Type B pancreatic cell (in vitro differentiated cells): ENCODE measurements at regions not wholly inside any gene's neighbourhood (a gene's known extent, or its start where the extent isn't known, plus 50 kb on each side); places are given as distances from the start of the nearest gene placed in this dataset.
"Not testable (repeated sequence)": the region's sequence is repeated elsewhere in the genome, so short reads cannot be mapped to it uniquely, and the experiment has no call there.

ENCODE experiments used
- DNase-seq: peaks from one replicate; pipeline ENCODE4 v3.0.0; 2021; ENCODE audit warnings: mixed read lengths; ENCODE audit not compliant: unreplicated experiment; ENCODE audit errors: extremely low spot score
- H3K27ac Mint-ChIP-seq: 2 replicates; pipeline ENCODE4 v1.8.0; 2021; ENCODE audit warnings: mild to moderate bottlenecking, mixed read lengths
- H3K27me3 Mint-ChIP-seq: 2 replicates; pipeline ENCODE4 v1.8.0; 2021; ENCODE audit warnings: mixed read lengths
- H3K36me3 Mint-ChIP-seq: 2 replicates; pipeline ENCODE4 v1.8.0; 2021; ENCODE audit warnings: mixed read lengths
- H3K4me1 Mint-ChIP-seq: one replicate; pipeline ENCODE4 v1.8.0; 2021; ENCODE audit warnings: mixed read lengths; ENCODE audit not compliant: unreplicated experiment
- H3K4me3 Mint-ChIP-seq: 2 replicates; pipeline ENCODE4 v1.8.0; 2021; ENCODE audit warnings: mild to moderate bottlenecking, mixed read lengths
- H3K9me3 Mint-ChIP-seq: 2 replicates; pipeline ENCODE4 v1.8.0; 2021; ENCODE audit warnings: mixed read lengths
- TF ChIP-seq, protein P1 (sequence below): fragments of 200-600 bp; sonication (generic); conservative IDR thresholded peaks from 2 replicates; pipeline ENCODE4 v1.5.0; 2021; ENCODE audit warnings: antibody characterized with exemption, mild to moderate bottlenecking

DNA sequence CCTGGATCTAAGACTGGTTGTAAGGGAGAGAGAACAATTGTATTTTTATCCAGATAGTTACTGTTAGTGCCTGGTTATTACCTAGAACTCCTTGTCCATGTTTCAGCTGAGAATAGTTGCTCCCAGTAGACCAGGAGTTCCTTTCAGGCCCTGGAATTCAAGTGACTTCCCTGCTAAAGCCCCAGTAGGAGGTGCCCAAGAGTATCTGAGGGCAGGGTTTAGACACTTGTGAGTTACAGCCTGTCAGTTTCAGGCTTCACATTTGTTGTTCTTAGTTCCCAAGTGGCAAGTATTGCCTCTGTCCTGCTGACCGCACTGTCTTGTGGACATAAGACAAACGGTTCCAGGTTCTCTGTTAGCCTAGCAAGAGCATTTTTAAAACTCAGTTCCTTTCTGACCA, 743.9 kb upstream of the SEMA6A start:
- no peak for DNase-seq
- Mint-ChIP-seq H3K9me3 (no peaks in the 10 kb centered on the region), H3K4me1 (peaks cover 9% of the 10 kb centered on the region), H3K27ac (no peak overlapping the region), H3K36me3 (no peaks in the 10 kb centered on the region), H3K27me3 (no peaks in the 10 kb centered on the region), H3K4me3 (no peak overlapping the region)
- TF ChIP-seq, protein P1, sequence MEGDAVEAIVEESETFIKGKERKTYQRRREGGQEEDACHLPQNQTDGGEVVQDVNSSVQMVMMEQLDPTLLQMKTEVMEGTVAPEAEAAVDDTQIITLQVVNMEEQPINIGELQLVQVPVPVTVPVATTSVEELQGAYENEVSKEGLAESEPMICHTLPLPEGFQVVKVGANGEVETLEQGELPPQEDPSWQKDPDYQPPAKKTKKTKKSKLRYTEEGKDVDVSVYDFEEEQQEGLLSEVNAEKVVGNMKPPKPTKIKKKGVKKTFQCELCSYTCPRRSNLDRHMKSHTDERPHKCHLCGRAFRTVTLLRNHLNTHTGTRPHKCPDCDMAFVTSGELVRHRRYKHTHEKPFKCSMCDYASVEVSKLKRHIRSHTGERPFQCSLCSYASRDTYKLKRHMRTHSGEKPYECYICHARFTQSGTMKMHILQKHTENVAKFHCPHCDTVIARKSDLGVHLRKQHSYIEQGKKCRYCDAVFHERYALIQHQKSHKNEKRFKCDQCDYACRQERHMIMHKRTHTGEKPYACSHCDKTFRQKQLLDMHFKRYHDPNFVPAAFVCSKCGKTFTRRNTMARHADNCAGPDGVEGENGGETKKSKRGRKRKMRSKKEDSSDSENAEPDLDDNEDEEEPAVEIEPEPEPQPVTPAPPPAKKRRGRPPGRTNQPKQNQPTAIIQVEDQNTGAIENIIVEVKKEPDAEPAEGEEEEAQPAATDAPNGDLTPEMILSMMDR = peak; percentile 25

DNA sequence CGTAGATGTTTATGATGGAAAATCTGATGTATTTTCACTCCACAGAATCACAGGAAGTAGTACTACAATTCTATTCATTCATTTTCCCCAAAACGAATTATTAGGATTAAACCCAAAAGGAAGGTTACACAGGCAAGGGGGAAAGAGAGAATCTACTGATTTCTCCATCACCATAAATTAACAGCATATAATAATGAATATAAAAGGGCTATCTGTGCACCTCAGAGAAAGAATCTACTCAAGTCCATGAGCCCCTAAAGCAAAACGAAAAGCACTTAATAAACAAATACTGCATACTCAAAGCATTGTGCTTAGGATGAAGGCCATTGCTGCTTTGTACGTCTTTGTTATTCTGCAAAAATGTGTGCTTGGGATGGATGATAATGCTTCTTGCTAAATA, 740.5 kb upstream of the SEMA6A start:
- H3K27me3 Mint-ChIP-seq = no peaks in the 10 kb centered on the region
- no peak overlapping the region for H3K4me3 Mint-ChIP-seq
- TF ChIP-seq, protein P1 = no peak
- peaks cover 9% of the 10 kb centered on the region for H3K4me1 Mint-ChIP-seq
- no peaks in the 10 kb centered on the region for H3K9me3 Mint-ChIP-seq
- no peak for DNase-seq
- no peak overlapping the region for H3K27ac Mint-ChIP-seq
- H3K36me3 Mint-ChIP-seq = no peaks in the 10 kb centered on the region

DNA sequence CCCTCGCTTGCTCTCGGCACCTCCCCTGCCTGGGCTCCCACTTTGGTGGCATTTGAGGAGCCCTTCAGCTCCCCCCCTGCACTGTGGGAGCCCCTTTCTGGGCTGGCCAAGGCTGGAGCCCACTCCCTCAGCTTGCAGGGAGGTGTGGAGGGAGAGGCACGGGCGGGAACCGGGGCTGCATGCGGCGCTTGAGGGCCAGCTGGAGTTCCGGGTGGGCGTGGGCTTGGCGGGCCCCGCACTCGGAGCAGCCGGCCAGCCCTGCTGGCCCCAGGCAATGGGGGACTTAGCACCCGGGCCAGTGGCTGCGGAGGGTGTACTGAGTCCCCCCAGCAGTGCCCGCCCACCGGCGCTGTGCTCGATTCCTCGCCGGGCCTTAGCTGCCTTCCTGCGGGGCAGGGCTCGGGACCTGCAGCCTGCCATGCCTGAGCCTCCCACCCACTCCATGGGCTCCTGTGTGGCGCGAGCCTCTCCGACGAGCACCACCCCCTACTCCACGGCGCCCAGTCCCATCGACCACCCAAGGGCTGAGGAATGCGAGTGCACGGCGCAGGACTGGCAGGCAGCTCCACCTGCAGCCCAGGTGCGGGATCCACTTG, 730.0 kb upstream of the SEMA6A start:
- not testable (repeated sequence) for H3K9me3 Mint-ChIP-seq, H3K4me3 Mint-ChIP-seq, H3K36me3 Mint-ChIP-seq, H3K27ac Mint-ChIP-seq, DNase-seq, H3K27me3 Mint-ChIP-seq
- peaks cover 19% of the 10 kb centered on the region for H3K4me1 Mint-ChIP-seq

DNA sequence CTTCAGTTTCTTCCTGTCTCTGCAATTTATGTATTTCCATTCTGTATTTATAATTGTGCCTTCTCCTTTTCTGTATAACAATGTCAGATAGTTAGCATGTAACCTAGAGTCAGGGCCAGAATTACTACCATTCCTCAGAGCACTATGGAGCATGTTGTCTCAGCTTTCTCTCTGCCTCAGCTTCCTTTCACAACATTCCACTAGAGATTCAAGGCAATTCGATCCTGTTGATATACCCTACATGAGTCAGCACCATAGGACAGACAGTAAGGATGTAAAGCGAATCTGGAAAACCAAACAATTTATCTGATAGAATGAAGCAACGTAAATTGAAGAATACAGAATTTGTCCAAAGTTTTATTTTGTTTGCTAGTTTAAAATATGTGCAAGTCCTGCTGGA, 728.3 kb upstream of the SEMA6A start:
- TF ChIP-seq, protein P1 = no peak
- Mint-ChIP-seq H3K27me3 (no peaks in the 10 kb centered on the region), H3K4me1 (peaks cover 35% of the 10 kb centered on the region), H3K4me3 (no peak overlapping the region), H3K9me3 (no peaks in the 10 kb centered on the region), H3K27ac (no peak overlapping the region), H3K36me3 (no peaks in the 10 kb centered on the region)
- DNase-seq = no peak

DNA sequence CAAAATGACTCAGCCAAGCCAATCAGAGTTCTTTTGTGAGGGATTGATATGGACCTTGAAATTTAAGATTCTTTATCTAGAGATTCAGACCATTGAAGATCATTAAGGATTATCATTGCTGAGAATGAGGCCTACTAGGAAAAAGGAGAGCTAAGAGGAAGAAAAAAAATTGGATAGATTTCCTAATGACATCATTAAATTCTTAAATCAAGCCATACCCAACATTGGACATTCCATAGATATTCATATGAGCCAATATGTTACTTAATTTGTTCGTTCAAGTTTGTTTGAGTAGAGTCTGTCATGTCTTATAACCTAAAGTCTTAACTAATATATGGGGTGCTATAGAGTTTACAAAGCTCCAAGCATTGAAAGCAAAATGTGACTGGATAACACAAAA, 727.9 kb upstream of the SEMA6A start:
- Mint-ChIP-seq H3K9me3 (no peaks in the 10 kb centered on the region), H3K27me3 (no peaks in the 10 kb centered on the region), H3K4me3 (no peak overlapping the region), H3K27ac (no peak overlapping the region), H3K4me1 (peaks cover 35% of the 10 kb centered on the region), H3K36me3 (no peaks in the 10 kb centered on the region)
- no peak for DNase-seq
- TF ChIP-seq, protein P1 = no peak

DNA sequence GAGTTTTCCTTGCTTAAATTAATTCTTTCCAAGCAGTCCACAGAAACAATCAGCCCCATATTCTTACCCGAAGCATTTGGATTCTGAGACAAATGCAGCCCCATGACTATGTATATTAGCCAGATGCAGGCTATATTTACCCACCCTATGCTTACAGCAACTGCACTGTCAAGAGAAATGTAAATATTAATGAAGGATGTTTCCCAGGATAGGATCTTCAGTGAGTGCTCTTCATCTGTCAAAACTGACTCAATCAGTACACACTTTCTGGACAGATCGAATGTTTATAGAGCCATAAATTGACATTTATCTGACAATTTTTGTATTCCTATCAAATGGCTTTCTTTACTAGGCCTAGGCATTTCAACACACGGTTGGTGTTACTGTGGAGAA, 725.3 kb upstream of the SEMA6A start:
- TF ChIP-seq, protein P1 = no peak
- Mint-ChIP-seq H3K9me3 (peaks cover 8% of the 10 kb centered on the region), H3K36me3 (no peaks in the 10 kb centered on the region), H3K27ac (peak overlapping the region; percentile 17), H3K4me3 (no peak overlapping the region), H3K27me3 (no peaks in the 10 kb centered on the region), H3K4me1 (peaks cover 40% of the 10 kb centered on the region)
- no peak for DNase-seq
